ENCODE measurements at regions not wholly inside any gene's neighbourhood (a gene's known extent, or its start where the extent isn't known, plus 50 kb on each side); places are given as distances from the start of the nearest gene placed in this dataset.

DNA sequence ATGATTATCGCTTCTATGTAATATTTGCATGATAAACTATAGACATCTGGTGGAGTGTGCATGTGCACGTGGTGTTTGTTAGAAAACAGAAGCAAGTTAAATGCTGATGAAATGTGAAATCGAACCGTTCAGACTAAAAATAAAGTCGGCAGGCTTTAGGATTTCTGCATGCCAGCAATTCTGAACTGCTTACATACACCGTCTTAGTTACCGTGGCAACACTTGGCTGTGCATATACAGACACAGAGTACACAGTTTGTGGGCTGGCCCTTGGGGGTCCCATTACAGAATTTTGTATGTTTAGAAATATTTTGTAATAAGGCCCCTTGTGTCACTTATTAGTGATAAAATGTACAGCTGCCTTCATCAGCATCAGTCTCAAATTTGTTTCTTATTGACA, 605.5 kb downstream of the RBFOX1 start:
- Mint-ChIP-seq H3K9me3 (no peaks in the 10 kb centered on the region), H3K4me1 (no peaks in the 10 kb centered on the region), H3K27ac (no peak overlapping the region), H3K36me3 (ENCODE audit: low read depth) (no peaks in the 10 kb centered on the region), H3K27me3 (ENCODE audit: insufficient read depth) (no peaks in the 10 kb centered on the region), H3K4me3 (no peak overlapping the region)
- Histone ChIP-seq H3K36me3 (ENCODE audit: control insufficient read depth, insufficient read depth, low read length) (no peaks in the 10 kb centered on the region), H3K9ac (ENCODE audit: extremely low read depth, low read length, poor library complexity, severe bottlenecking) (no peak overlapping the region), H3K27ac (ENCODE audit: low read depth, low read length) (no peak overlapping the region), H3K27me3 (ENCODE audit: control insufficient read depth, insufficient read depth, low read length, poor library complexity, severe bottlenecking) (no peaks in the 10 kb centered on the region), H3K4me3 (ENCODE audit: low read length) (no peak overlapping the region), H3K9me3 (ENCODE audit: control insufficient read depth, low read length) (no peaks in the 10 kb centered on the region), H3K4me1 (ENCODE audit: control insufficient read depth, insufficient read depth, low read length) (no peaks in the 10 kb centered on the region)
- WGBS, 2 experiments (ENCODE audit: insufficient coverage in 1 of 2, insufficient read length in 1 of 2): 80 to 92% methylated on average over 5 to 7 of the region's 7 CpGs
- TF ChIP-seq, protein P1, sequence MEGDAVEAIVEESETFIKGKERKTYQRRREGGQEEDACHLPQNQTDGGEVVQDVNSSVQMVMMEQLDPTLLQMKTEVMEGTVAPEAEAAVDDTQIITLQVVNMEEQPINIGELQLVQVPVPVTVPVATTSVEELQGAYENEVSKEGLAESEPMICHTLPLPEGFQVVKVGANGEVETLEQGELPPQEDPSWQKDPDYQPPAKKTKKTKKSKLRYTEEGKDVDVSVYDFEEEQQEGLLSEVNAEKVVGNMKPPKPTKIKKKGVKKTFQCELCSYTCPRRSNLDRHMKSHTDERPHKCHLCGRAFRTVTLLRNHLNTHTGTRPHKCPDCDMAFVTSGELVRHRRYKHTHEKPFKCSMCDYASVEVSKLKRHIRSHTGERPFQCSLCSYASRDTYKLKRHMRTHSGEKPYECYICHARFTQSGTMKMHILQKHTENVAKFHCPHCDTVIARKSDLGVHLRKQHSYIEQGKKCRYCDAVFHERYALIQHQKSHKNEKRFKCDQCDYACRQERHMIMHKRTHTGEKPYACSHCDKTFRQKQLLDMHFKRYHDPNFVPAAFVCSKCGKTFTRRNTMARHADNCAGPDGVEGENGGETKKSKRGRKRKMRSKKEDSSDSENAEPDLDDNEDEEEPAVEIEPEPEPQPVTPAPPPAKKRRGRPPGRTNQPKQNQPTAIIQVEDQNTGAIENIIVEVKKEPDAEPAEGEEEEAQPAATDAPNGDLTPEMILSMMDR (conservative IDR thresholded peaks at IDR 0.05): no peak
- DNase-seq: no peak

DNA sequence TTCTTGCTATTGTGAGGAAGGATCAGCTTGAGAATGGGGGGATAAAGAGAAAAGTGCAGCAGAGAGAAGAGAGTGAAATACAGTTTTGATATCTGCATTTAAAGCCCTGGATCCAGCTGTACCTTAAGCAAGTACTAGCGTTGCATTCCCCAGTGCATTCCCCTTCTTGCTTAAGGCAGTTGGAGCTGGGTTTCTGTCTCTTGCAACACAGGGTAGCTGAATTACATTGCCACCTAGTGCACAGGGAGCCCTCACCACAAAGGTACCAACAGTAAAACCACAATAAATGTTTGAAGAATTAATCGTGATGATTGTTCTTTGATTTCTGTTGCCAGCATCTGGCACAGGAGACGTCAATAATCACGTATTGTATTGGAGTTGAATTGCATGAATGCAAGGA, 588.7 kb downstream of the RBFOX1 start:
- 77% methylated on average over 4 of the region's 4 CpGs for WGBS, 2 experiments (ENCODE audit: insufficient coverage in 1 of 2, insufficient read length in 1 of 2)
- Mint-ChIP-seq H3K36me3 (ENCODE audit: low read depth) (no peaks in the 10 kb centered on the region), H3K27ac (no peak overlapping the region), H3K9me3 (peaks cover 6% of the 10 kb centered on the region), H3K4me1 (no peaks in the 10 kb centered on the region), H3K4me3 (no peak overlapping the region), H3K27me3 (ENCODE audit: insufficient read depth) (peaks cover 7% of the 10 kb centered on the region)
- Histone ChIP-seq H3K9me3 (ENCODE audit: control insufficient read depth, low read length) (peaks cover 10% of the 10 kb centered on the region), H3K9ac (ENCODE audit: extremely low read depth, low read length, poor library complexity, severe bottlenecking) (no peak overlapping the region), H3K4me1 (ENCODE audit: control insufficient read depth, insufficient read depth, low read length) (no peaks in the 10 kb centered on the region), H3K27ac (ENCODE audit: low read depth, low read length) (no peak overlapping the region), H3K36me3 (ENCODE audit: control insufficient read depth, insufficient read depth, low read length) (no peaks in the 10 kb centered on the region), H3K4me3 (ENCODE audit: low read length) (no peak overlapping the region), H3K27me3 (ENCODE audit: control insufficient read depth, insufficient read depth, low read length, poor library complexity, severe bottlenecking) (no peaks in the 10 kb centered on the region)
- TF ChIP-seq, protein P1 (conservative IDR thresholded peaks at IDR 0.05): peak; percentile 56
- DNase-seq: peak; percentile 43

DNA sequence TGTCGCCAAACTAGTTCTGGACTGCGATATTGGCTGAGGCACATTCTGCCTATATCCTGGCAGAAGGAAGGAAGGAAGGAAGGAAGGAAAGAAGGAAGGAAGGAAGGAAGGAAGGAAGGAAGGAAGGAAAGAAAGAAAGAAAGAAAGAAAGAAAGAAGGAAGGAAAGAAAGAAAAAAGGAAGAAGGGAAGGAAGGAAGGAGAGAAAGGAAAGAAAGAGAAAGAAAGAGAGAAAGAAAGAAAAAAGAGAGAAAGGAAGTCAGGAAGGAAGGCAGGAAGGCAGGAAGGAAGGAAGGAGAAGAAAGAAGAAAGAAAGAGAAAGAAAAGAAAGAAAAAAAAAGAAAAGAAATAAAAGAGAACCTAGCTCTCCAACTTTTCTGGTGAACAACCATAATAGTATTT, 587.1 kb downstream of the RBFOX1 start:
- Mint-ChIP-seq H3K4me3 (no peak overlapping the region), H3K36me3 (ENCODE audit: low read depth) (no peaks in the 10 kb centered on the region), H3K9me3 (peaks cover 6% of the 10 kb centered on the region), H3K27me3 (ENCODE audit: insufficient read depth) (peaks cover 7% of the 10 kb centered on the region), H3K4me1 (no peaks in the 10 kb centered on the region), H3K27ac (no peak overlapping the region)
- no peaks in the 10 kb centered on the region for H3K36me3 ChIP-seq (ENCODE audit: control insufficient read depth, insufficient read depth, low read length)
- H3K9ac ChIP-seq (ENCODE audit: extremely low read depth, low read length, poor library complexity, severe bottlenecking): no peak overlapping the region
- no peak for DNase-seq
- no peak overlapping the region for H3K27ac ChIP-seq (ENCODE audit: low read depth, low read length)
- TF ChIP-seq, protein P1 (conservative IDR thresholded peaks at IDR 0.05): no peak
- H3K9me3 ChIP-seq (ENCODE audit: control insufficient read depth, low read length): peaks cover 10% of the 10 kb centered on the region
- H3K27me3 ChIP-seq (ENCODE audit: control insufficient read depth, insufficient read depth, low read length, poor library complexity, severe bottlenecking): no peaks in the 10 kb centered on the region
- H3K4me1 ChIP-seq (ENCODE audit: control insufficient read depth, insufficient read depth, low read length): no peaks in the 10 kb centered on the region
- WGBS, 2 experiments (ENCODE audit: insufficient coverage in 1 of 2, insufficient read length in 1 of 2): 86% methylated on average over 2 of the region's 2 CpGs; no CpG with 5 or more reads in 1 of the 2 experiments
- H3K4me3 ChIP-seq (ENCODE audit: low read length): no peak overlapping the region

All from endodermal cell (in vitro differentiated cells).